ENCODE measurements at regions not wholly inside any gene's neighbourhood (a gene's known extent, or its start where the extent isn't known, plus 50 kb on each side); places are given as distances from the start of the nearest gene placed in this dataset.

- DNase-seq, result no peak
Observed at GRCh38 chr18:40485318-40485717, 1469.7 kb upstream of the PIK3C3 start.

- DNase-seq, result no peak
Observed at GRCh38 chr18:40473221-40474029, 1481.6 kb upstream of the PIK3C3 start.

GRCh38 chr18:40470723-40471122, 1484.3 kb upstream of the PIK3C3 start:
- no peak for DNase-seq

GRCh38 chr18:40469851-40470250, 1485.2 kb upstream of the PIK3C3 start:
- DNase-seq, result no peak

DNA sequence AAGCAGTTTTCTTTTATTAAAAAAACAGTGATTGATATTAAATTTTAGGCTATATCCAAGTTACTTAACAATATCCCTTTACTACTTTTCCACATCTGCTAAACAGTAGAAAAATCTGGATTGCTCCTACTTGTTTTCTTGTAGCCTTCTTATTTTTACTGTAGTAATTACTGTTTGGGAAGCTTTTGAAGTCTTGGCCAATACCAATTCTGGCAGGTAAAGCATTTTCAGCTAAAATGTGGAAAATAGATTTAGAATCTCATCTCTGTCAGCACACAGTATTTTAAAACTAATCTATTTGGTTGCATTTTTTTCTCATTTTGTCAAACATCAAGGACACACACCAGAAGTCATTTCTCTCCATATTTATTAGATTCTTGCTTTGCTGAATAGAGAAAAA, 1485.7 kb upstream of the PIK3C3 start:
- no peak for DNase-seq

DNA sequence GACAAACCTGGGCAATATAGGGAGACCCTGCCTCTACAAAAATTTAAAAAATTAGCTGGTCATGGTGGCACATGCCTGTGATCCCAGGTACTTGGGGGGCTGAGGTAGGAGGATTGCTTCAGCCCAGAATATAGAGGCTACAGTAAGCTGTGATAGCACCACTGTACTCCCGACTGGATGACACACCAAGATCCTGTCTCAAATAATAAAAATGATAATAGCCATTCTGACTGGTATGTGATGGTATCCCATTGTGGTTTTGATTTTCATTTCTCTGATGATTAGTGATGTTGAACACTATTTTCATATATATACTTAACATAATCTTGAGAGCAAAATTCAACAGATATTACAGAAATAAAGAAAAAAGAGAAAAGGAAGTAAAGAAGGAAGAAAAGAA, 1491.0 kb upstream of the PIK3C3 start:
- DNase-seq, result no peak

GRCh38 chr18:40453903-40454302, 1501.1 kb upstream of the PIK3C3 start:
- no peak for DNase-seq

DNA sequence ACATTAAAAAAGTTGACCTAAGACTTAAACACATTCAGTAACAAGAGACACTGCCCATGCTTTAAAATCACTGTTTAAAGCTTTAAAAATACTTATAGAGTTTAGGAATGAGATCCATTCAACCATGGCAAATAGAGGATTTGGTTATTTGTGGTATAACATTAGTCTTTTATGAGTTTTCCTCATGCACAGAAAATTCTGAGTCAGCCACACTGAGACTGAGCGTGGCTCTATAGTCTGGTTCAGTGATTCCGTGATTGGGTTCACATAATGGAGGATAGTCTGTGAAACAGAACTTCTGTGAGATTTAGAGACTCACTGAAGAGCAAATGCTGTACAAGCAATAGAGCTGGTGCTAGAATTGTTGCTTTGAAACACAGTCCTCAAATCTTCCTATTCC, 1502.4 kb upstream of the PIK3C3 start:
- DNase-seq, result no peak

DNA sequence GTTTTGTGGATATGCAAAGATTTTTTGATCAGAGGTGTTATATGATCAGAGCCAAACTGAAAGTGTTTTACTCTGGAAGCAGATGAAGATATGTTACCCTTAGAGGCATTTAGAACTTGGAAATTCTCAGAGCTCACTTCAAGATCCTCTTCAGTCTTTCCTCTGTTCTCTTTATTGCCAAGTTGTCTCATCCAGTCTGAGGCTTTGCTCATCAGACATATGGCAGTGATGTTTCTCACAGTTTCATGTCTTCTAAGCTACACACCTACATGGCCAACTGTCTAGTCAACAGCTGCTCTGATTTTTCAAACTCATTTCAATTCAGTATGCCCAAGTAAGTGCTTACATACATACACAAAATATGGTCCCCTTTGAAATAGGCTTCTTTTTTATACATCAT, 1504.3 kb upstream of the PIK3C3 start:
- no peak for DNase-seq

DNA sequence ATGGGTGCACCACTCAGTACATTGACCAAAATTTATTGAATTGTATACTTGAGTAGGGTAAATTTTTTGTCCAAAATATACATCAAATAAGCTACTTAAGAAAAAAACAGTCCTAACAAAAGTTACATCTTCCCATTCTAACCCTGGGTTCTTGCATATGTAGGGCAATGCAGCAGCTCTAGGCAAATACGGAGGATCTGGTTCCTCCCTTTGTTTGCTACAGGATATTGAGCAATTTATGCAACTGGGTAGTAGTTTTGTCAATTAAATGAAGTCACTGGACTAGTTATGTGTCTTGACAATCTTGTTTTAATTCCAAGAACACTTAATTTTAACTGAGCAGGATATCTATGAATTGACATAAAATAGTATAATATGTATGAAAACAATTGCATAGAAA, 1507.2 kb upstream of the PIK3C3 start:
- DNase-seq, result no peak

DNA sequence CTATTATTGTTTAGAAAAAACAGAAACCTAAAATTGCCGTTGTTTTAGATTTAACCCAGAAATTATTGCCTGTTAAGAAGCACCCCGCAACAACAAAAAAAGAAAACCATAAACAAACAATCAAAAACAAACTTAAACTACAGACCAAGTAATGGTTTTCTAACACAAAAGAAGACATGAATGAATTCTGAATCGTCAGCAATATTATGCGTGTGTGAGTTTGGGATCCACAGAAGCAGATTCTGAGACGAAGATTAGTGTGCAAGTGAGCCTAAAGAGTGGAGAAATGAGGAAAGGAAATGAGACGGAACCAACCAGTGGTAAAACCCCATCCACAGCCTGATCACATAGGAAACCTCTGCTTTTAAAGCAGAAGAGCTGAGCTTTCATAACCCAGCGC, 1514.9 kb upstream of the PIK3C3 start:
- no peak for DNase-seq

DNA sequence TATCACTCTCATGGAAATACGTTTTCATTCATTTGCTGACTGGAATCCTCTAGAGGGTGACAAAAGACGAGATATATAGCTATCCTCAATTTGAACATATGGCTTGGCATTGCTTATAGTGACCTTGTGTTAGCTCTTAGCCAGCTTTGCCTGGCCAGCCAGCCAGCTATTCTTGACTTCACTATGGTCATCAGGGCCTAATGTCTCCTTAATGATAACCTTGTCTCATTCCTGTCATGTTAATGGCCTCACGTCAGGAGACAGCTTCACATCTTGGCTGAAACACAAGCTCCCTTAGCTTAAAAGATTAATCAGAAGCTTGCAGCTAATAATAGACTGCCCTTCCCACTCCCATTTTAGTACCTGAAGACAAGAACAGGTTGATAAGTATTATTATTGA, 1517.5 kb upstream of the PIK3C3 start:
- DNase-seq, result no peak

- peak; percentile 18 for DNase-seq
Observed at GRCh38 chr18:40431071-40431985, 1523.7 kb upstream of the PIK3C3 start.

DNA sequence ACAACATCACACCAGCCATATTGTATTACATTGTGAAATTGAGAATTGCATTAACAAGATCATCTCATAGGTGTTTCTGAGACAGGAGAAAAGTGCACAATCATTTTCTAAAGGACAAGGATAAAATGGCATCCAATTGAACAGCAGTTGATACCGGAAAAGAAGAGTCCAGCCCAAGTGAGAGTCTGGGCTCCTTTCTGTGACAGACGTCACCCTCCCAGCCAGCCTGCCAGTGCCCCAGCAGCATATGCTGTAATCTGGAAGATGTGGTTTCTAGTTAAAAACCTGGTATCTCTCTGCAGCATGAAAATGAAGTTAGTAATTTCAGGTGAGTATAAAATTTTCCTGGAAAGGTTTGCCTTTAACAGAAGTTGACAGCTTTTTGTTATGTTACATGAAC, 1531.7 kb upstream of the PIK3C3 start:
- DNase-seq, result no peak

DNA sequence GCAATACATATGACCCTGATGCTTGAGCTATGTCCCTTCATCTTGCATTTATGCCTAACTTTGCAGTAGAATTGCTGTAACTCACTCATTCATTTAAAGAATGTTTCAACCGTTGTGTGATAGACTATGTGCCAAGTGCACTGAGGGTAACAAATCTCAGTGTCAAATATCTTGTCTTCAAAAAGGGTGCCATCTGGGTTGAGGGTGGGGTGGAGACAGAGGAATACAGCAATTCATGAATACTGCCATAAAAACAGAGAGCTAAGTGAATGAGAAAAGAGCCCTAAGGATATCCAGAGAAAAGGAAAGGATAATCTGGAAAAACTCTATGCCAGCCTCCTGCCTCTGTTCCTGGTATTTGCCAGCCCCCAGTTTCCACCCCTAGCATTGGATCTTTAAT, 1534.4 kb upstream of the PIK3C3 start:
- DNase-seq, result no peak

DNA sequence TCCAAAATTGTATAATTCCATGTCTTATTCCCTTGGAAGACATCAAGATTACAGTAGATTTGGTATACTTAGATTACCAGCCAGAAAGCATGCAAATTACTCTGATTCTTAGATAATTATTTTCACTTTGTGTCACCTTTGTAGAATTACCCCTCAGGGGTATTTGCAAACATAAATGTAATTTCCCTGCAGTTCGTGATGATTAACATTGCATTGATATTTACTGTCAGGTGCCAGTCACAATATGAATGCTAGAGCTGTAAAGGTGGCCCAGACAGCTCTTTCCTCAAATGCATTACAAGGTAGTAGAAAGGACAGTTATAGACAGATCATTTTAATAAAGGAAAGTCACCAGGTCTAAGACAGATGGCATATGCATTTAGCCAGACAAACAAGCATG, 1537.5 kb upstream of the PIK3C3 start:
- DNase-seq, result no peak

DNA sequence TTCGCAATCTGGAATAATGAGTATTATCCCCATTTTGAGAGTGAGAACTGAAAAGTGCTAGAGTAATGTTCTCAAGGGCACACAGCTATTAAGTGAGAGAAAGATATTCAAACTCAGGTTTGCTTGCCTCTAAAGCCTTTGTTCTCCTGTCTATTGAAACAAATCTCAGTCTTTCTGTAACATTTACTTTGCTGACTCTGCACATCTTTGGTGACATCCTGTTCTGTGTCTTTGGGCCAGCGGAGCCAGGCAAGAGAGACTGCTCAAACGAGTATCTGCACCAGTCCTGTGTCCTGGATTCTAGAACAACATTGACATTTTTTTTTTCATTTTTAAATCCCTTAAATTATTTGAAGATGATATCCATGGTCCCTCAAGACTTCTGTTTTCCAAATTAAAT, 1539.2 kb upstream of the PIK3C3 start:
- DNase-seq, result no peak

- DNase-seq, result no peak
Observed at GRCh38 chr18:40415176-40415791, 1539.8 kb upstream of the PIK3C3 start.

GRCh38 chr18:40414155-40414754, 1540.8 kb upstream of the PIK3C3 start:
- no peak for DNase-seq

DNA sequence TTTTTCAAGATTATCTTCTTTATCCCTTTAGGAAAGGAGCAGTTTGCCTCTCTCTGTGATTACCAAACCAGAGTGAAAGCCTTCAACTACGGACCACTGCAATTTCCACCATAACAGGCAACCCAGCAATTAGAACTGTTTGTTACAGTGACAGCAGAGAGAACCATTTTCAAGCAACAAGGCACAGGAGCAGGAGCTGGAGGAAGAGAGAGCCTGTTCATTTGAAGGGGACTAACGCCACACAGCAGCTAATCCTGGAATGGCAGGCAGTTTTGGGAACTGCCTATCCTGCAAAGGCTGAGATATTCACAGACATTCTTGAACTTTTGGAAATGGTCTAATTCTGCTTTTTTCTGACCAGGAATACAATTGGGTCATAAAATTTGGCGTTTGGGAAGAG, 1541.9 kb upstream of the PIK3C3 start:
- peak; percentile 79 for DNase-seq

- DNase-seq, result no peak
Observed at GRCh38 chr18:40412410-40412809, 1542.6 kb upstream of the PIK3C3 start.

GRCh38 chr18:40407909-40408308, 1547.1 kb upstream of the PIK3C3 start:
- DNase-seq, result no peak

DNA sequence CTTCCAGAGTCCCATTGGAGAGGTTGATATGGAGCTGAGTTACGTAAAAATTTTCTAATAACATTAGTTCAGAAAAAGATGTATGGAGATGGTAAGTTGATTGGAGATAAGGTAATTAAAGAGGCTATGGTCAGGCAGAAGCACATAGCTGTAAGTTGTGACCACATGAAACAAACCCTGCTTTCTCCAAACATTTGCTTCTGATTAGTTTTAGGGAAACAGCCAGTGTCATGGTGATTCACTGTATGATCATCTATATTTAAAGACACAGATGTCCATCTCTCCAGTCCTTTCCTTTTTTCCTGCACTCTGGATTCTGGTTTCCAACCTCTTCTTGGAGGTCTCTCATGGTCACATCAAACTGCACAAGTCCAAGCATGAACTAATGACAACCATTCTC, 1550.8 kb upstream of the PIK3C3 start:
- no peak for DNase-seq
